SIG-M5 treated with dmso at 0.1 percent for 504 hours (cell line): ENCODE measurements at regions not wholly inside any gene's neighbourhood (a gene's known extent, or its start where the extent isn't known, plus 50 kb on each side); places are given as distances from the start of the nearest gene placed in this dataset.
A peak's percentile ranks its signal among the peaks of the same experiment; 100 is the strongest.

Experiments used
- DNase-seq: peaks from one replicate; lab custom pipeline; 2025; ENCODE audit not compliant: unreplicated experiment; lab: John Stamatoyannopoulos, UW

DNA sequence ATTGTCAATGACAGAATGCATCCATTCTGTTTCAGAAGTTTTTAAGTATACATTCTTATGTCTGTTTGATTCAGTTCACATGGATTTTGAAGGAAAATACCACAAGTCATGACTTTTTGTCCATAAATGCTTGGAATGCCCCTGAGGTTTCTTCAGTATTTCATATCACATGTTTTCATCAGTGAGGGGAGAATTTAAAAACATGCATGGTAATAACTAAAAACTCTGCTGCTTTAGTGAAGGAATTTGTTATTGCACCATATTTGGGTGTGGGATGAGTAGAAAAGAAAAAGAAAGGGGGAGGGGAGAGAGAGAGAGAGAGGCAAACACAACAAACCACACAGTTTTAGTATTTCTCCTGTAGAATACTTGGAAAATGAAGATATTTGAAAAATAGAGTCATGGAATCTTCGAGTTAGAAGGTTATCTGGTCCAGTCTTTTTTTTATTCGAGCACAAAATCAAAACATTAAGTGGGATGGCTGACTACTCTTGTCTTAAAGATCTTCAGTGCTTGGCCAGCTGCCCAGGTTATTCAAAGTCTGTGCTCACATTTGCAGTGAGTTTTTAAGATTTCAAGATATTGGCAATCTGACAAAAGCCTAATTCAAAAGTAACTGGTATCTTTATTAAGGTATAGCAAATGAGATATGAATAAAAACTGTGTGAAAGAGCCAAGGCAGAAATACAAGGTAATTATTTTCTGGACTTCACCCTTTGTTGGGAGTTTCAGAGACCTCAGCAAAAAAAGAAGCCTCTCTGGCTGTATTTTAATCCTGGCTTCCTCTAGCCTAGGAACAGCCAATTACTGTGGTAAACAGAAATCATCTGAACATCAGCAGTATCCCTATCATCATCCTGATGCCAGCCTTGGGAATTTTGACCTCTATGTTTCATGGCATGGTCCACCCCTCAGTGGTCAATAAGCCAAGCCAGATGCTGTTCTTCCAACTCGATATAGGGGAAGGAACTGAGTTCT lies 687.9 kb upstream of the CITED2 start:
- no peak for DNase-seq

DNA sequence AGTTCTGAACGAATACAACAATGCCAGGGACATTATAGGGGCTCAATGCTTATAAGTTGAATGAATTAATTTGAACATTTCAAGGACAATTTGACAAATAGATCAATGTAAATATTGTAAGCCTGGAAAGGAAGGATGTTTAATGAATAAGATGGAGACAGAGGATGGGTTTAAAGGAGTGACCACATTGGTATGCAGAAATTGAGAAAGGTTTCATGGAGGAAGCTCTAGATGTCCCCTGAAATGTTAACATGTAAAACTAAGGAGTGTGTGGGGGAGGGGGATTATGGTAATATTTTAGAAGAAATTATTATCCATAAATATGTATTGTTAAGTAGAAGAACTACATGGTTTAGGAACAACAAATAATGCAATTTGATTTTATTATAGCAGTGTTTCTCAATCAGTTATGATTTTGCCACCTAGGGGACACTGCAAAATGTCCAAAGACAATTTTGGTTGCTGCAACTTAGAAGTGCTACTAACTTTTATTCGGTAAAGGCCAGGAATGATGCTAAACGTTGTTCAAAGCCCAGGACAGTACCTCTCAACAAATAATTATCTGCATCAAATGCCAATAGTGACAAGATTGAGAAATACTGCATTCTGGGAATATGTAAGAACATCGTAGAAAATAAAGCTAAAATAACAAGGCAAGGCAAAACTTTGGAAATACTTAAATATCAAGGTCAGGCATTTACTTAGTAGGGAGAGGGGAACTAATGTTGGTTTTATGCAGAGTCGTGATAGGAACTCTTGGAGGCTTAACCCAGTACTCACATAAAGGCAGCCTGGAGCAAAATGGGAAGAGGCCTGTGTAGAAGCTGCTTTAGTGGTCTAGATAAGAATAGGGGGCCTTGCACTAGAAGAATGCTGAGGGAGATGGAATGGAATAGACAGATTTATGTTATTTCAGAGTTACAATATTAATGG lies 686.9 kb upstream of the CITED2 start:
- no peak for DNase-seq

DNA sequence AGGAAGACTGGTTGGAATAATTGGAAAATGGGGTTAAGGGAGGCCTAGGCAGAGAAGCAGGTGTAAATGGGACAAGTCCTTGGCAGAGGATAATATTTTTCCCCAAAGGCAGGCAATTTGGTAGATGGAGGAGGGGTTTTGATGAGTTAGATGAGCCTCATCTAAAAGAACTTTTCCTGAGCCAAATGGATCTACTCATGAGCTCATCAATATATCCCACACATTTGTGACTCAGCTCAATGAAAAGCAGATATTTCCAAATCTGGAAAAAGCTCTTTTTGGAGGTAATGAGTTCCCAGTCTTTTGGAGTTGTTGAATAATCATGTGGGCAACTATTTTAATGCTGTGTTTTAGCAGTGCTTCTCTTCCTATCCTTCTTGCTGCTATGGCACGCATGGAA lies 685.5 kb upstream of the CITED2 start:
- DNase-seq = no peak

DNA sequence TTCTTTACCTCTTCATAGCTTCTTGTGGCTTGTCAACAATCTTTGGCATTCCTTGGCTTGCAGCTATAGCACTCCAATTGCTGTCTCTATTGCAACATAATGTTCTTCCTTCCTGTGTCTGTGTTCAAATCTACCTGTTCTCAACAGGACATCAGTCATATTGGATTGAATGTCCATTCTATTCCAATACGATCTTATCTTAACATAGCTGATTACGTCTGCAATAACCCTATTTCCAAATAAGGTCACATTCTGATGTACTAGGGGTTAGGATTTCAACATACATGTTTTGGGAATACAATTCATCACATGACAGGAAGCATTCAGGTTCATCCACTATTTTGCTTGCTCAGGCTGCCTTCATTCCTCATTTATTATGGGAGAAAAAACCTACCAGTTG lies 684.4 kb upstream of the CITED2 start:
- no peak for DNase-seq

DNA sequence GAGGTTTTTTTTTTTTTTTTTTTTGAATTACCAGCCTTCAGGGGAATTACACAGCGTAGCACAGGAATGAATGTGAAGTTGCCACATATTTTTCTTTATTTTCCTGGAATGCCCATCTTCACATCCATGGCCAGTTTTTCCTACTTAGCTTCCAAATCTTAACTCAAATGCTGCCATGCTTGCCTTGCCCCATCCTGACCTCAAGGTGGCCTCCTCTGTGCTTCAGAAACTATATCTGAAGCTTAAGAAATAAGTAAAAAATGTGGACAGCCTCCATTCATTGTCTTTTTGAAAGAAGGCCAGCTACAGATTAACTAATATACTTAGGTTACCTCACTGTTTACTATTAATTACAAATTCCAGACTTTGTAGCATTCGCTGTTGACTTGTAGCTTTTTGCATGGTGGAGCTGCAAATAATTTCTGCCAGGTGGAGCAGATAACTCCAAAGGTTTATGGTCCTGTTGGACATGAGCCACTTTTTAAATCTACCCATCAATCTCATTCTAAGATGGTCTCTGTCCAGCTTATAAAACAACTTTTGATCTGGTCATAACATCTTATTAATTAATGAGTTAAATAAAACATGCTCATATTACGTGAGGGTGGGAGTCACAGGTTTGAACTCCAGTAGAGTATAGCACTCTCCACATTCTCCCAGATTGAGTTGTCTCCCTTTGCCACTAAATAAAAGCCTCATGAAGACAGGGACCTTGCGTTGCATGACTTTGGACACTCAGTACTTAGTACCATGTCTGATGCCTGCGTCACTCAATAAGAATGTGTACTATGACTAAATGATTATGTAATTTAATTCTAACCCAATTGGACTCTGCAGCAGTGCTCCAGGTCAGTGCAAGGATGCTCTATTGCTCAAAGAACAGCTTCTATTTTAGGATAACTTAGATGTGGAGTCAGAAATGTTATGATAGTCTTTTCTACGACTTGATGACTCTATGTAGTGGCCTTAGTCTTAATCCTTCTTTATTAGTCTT lies 678.6 kb upstream of the CITED2 start:
- DNase-seq = no peak

DNA sequence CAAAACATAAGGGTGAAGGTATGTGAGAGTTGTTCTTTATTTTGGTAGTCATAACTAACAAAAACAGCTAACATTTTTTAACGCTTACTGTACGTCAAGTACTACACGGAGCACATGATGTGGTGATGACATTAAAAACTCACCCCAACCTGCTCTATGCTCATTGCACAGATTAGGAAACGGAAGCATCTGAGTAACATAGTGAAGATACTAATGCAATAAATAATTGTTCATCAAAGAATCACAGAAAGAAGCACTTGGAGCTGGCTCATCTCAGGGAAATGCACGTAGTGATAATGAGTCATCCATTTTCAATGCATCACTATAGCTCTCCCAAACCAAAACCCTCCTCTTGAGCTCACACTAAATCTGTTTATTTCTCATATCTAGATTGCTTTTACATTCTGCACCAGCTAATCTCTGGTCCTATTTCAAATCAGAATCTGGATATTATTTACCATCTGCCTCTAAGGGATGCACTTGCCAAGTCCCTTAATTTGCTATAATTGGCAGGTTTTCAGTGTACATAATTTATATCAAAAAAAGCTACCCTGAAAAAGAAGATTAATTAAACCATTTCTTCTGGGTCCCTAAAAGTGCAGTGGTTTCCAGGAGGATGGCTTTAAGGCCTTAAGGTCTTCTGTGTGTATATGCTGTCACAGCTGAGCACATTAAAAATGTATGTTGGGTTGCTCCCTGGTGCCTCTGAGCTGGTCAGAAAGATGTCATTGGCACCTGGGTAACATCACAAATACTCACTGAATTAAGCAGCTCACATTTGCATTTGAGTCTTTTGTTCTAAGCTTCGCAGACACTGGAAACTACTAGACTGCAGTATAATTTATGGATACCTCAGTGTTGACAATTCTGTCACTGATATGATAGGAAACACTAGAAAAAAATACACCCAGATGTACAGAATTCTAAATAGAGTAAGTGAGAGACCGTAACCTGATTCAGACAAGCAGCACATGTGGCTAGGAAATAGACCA lies 677.4 kb upstream of the CITED2 start:
- DNase-seq = no peak

DNA sequence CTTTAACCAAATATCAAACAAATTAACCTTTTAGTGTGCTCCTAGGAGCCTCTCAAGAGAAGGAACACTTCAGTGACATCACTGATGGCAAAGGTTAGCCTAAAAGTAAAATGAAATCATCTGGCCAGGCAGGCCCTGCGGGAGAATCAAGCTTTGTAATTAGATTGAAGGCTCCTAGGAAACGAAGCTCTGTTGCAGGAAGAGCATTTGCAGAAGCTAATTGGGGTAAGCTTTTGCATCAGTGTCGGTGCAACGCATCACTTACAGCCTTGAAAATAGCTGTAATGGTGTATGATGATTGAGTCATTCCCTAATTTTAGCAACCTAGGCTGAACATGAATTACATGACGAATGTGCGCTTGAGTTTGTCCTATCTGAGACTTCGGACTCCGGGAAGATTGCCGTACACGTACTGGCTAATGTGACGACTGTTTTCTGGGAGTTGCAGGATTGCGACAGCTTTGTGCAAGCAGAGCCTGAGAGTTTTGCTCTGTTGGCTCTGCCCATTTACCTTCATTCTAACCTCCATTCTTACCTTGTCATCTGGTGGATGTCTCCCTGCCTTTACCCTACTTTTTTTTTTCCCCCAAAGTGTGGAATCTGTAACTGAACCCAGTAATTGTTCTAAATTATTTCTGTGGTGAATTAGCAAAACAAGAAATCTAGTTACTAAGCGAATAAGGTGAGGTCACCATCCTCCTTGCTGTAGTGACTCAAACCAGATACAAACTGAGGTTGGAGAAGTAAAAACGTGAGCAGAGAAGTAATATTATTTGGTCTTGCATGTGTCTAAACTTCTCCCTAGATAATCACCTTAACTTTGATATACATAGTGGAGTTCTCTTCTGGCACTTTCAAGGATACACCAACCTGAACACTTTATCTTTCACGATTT lies 675.9 kb upstream of the CITED2 start:
- DNase-seq = no peak

DNA sequence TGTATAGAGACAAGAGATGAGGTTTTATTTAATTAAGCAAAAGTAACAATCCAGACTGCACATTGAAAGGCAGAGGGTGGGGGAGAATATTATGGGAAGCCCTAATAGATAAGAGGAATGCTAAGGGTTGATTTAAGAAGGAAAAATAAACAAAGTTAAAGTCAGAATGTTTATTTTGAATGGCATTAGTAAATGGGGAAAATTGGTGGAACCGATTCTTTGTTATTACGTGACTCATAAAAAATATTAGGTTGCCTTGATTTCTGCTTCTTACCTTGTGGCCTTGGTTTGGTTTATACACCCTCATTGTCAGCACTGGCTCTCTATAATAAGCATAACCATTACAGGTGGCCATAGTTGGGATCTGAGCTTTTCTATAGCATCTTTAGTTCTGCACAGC lies 674.8 kb upstream of the CITED2 start:
- no peak for DNase-seq

DNA sequence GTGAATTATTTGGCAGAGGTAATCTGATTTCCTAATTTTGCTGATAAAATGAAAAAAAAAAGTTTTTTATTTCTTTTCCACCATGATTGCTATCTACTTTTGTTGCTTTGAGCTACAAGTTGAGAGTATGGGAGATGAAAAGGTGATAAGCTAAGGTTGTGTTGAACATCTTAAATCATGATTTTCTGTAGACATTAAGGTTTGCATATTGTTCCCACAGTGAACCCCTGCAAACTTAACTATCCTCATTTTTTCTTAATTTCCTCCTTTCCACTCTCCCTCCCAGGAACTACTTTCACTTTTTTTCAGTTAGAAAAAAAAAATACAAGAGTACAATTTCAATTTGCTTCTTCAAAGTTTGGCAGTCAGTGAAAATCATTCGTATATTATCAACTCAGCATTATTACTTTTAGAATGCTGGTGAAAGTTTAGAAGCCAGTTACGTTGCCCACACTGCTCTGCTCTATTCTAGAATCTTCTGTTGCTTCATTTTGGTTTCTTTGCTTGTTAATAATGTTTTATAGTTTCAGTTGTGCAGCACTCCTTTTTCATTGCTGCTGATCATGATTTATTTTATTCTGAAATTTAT lies 673.8 kb upstream of the CITED2 start:
- DNase-seq = no peak

DNA sequence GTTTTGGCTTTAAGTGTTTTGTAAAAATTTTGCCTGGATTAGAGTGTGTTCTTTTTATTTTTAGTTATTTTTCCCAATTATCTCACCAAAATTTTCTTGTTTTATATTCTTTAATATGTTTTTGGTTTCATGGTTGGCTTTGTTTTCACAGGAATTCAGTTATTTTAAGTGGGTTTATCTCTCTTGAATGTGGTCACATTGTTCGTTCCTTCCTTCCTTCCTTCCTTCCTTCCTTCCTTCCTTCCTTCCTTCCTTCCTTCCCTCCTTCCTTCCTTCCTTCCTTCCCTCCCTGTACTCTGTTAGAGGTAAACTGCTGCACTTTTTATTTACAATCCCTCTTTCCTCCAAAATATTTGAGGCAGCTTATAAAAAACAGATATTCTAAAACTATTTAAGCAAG lies 672.9 kb upstream of the CITED2 start:
- no peak for DNase-seq

DNA sequence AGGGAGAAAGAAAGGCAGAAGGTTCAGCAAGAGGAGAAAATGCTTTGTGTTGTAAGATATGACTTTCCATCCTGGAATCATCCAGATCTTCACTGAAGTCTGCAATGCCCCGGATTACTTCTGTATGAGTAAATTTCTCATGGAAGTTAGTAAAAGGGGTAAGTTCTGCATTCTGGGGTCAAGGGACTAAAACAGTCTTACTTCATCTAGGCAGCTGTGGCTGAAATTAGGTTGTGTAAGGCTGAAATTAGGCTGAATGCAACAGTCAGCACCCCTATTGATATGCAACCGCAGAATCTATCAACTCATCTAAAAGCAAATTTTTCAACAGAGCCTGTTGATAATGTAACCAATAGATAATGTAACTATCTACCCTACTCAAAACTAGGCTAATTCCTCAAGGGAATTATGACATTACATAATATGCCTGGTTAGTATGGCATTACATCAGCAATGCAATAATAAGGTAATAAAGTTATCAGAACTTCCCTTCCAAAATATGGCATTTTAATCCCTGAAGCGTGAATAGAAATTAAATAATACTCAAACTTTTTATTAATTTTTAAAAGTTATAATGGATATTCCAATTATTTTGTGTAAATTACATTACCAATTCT lies 671.7 kb upstream of the CITED2 start:
- DNase-seq = peak; percentile 82

DNA sequence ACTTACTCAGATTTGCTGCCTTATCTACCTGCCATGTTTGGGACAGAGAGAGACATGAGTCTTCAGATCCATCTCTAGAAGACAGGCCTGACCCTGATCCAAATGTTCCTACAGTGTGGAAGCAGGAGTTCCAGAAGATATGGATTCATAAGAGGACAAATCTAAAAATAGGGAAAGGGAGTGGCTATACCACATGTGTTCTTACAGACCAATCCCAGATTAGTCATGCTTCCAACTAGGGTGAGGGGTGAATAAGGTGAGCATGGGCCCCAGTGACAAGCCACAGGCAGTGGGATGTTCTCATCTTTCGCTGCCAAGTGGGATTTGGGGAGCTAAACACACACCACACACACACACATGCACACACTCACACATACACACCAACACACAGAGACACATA lies 670.7 kb upstream of the CITED2 start:
- no peak for DNase-seq

DNA sequence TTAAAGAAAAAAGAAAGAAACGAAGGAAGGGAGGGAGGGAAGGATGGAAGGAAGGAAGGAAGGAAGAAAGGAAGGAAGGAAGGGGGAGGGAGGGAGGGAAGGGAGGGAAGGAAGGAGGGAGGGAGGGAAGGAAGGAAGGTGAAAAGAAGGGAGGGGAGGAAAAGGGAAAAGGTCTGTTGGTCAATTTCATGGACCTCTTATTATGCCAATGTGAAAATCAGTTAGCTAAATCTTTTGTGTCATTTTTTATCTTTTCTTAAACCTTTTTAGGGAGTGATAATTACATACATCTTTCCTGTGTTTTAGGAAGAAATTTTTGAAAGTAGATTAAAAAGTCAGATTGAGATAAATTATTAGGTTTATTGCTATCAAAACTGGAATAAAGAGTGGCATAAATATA lies 670.2 kb upstream of the CITED2 start:
- DNase-seq = no peak

DNA sequence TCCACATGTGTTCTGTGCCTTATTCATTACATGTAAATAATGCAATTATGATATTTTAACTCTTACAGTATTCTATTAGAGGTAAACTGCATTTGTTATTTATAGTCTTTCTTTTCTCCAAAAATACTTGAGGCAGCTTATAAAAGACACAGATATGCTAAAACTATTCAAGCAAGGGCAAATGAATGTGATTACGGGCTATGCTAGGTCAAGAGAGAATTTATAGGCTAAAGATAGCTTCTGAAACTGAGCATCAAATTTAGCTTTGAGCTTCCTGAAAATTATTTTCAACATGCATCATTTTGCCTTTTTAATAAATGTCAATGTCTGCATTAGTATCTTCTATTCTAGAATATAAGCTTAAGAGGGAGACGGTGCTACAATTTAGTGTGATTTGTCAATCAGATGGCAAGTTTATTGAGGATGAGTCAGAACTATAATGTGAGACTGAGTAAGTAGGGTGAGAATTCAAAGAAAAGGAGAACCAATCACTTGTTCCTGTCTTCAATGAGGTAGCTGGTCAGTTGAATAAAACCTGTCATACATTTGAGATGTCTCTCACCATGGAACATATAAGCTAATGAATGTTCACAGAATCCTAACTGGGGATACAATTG lies 669.4 kb upstream of the CITED2 start:
- DNase-seq = peak; percentile 85

DNA sequence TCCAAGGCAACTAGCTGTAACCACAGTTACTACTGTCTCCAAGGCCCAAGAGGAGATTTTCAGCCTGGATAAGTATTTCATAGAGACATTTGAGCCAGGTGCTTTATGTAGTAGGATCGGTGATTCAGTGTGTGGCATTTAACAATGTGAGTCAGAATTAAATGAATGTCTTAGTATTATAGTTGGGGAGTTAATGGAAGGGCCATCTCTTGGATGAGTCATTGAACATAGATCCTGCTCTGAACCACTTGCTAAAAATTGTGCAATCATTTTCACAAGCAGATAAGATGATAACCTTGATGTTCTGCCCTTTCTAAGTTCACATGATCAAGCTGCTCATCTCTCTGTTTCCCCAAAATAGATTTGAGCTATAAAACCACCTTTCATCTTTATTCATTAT lies 668.9 kb upstream of the CITED2 start:
- DNase-seq = peak; percentile 87

DNA sequence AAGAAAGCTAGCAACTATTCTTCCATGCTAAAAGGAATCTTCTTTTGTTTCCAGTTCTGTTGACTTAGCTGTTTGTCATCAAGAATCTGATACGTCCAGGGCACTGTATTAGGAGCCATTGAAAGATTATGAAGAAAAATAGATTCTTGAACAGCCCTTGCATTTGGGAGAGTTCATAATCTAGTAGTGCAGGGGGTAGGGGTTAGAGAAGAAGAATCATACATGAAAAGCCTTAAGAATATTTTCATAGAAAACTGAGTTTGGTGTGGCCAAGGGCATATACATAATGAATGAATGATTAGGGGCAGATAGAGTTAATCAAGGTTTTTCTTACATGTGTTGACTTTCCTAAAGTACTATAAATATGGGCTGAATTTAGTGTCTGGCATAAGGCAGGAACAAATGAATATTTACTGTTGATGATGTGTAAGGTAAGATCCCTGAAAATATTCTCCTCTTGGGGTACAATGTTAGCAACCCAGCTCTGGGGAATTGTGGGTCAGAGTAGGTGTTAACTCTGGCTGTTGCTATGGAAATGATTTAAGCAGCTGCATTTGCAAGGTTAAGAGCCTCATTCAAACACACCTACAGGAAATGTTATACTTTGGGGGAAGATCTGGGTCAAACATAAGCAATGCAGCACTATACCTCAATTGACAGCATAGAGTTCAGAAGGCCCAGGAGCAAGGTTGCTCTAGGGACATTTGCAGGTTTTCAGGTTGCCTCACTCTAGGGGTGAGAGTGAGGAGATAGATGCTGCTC lies 667.3 kb upstream of the CITED2 start:
- no peak for DNase-seq
